NCI-H510A treated with DMSO at 0.1 percent for 48 hours (cell line): ENCODE measurements at regions not wholly inside any gene's neighbourhood (a gene's known extent, or its start where the extent isn't known, plus 50 kb on each side); places are given as distances from the start of the nearest gene placed in this dataset.

Experiments
- DNase-seq: peaks from one replicate; lab custom pipeline; 2025; lab: John Stamatoyannopoulos, UW

DNA sequence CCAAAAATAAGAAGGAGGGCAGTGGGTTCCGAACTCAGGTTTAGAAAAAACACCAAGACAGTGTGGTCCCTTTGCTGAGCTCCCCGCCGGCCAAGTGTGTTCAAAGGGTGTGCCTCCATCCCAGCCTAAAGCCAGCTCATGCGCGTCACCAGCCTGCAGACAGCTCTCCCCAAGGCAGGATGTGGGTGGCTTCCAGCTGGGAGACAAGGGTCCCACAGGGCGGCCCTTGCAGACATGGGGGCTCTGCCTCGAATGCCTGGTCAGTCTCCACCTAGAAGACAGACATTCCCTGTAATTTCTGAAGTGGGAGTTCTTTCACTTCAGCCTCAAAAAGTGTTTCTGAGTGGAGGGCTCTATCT lies 135.8 kb upstream of the GPC1 start:
- no peak for DNase-seq

DNA sequence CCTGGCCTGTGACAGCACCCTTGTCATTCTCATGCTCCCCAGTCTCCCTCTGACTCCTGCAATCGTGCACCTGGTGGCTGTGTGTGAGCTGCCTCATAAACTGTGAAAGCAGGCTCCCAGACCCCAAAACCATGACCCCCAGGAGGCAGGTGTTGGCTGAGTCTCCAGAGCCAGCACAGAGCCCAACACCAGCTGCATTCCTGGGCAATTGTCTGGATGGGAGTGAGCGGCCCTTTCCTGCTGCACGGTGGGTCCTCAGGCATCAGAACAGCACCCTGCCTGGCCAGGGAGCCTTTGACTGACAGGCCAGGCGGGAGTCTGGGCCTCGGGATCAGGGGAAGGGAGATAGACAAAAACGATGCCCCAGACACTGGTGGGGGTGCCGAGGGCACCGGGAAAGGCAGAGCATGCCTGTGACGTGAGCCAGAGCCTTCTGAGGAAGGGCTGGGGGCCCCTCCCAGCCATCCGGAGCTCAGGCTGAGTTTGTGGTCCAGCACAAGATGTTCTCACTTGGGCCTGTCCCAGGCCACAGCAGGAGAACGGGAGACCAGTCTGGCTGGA lies 135.1 kb upstream of the GPC1 start:
- DNase-seq: no peak

DNA sequence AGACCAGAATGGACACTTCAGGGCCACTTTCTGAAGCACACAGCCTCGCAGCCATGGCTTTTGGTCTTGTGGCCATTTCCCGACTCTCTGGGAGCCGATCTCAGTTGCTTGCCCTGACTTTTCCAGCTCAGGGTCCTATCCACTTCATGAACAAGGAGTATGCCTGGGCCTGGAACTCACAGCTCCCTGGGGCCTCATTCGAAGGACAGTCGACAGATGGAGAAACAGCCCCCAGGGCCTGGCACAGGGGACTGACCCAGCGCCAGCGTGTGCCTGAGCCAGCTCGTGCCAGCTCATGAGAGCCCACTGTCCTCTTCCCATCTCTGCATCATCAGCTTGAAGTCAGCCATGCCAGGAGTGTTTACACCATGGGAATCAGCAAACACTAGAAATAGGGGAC lies 134.6 kb upstream of the GPC1 start:
- no peak for DNase-seq

DNA sequence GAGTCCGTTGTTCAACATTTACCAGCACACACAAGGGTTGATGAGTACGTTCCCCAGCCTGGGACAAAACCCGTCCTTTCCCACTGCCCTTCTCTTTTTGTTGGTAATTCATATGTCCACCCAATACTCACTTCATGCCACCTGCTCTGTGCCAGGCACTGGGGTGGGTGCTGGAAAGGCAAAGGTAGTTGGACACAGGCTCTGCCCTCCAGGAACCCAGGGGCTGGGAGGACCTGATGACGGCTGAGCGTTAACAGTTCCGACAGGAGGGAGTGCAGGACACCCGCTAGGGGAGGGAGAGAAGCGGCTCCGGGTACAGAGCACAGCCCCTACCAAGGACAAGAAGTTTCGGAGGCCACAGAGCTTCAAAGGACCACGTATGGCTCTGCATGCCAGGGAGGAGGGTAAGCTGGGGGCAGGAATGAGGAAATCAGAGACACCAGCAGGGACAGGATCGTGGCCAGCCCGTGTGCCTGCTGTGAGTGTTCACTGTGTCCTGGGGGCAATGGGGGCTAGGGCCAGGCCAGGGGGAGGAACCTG lies 134.1 kb upstream of the GPC1 start:
- no peak for DNase-seq

DNA sequence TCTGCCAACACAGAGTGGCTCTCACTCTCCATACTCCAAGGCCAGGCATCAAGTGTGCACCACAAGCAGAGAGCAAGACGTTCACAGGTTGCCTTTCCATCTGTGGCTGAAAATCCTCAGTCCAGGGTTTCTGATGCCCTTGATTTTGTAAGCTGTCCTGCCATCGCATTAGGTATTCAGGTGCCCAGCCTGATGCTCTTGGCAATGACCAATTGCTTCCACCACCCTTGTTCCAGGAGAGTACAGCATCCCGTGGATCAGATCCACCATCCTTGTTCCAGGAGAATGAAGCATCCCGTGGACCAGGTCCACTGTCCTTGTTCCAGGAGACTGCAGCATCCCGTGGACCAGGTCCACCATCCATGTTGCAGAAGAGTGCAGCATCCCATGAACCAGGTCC lies 133.4 kb upstream of the GPC1 start:
- no peak for DNase-seq

DNA sequence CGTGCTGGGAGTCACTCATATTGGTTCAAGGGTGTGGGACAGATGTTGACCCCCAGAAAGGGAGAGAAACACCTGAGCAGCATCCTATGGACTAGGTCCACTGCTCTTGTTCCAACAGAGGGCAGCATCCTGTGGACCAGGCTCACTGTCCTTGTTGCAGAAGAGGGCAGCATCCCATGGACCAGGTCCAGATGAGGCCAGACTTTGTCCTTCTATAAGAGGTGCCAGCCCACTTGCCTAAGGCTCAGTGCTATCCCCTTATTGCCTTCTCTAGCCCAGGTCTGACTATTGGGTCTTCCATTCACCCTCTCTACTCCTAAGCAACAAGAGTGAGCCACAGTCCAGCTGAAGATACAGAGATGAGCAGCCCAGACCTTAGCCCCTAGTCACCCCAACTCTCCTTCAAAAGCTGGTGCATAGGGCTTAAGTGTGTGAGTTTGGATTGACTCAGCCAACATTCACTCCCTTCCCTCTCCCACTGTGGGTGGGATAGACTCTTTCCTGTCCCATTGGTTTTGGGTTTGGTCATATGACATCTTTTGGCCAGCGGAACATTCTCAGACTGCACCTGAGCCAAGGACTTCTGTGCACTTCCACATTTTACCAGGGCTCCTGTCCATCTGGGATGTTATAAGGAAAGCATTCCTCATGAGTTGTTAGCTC lies 132.4 kb upstream of the GPC1 start:
- no peak for DNase-seq

DNA sequence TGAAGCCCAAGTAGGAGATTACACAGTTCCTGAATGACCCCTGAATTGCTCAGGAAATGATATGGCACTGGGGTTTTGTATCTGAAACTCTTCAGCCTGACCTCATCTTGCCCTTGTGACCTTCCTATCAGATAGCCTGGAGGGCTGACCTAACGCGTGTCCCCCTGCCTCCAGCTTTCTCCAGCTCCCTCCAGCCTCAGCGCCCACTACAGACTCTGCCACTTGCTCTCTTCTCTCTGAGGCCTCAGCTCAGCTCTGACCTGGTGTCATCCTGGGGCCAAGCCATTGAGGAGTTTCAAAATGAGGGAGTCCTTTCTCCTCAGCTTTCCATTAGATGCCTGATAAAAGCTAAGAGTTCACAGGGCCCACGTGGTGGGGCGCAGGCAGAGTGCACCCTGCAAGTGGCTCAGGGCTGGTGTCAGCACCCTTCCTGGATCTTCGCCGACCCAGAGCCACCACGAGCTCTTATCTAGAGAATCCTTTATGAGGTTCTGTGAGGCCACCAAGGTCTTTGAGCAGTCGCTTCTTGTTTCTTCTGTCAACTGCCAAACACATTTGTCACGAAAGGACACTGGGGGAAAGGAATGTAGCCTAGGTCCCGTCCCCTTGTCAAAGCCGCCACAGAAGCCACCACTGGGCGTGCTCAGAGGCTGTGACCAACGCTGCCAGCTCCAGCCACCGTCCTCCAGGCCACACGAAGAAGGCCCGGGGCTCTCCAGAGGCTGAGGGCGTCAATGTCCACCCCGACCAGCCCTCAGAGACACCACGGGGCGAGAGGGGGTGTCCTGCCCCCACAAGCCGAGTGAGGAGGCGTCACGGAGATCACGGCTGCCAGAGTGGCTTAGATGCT lies 131.3 kb upstream of the GPC1 start:
- DNase-seq: no peak

DNA sequence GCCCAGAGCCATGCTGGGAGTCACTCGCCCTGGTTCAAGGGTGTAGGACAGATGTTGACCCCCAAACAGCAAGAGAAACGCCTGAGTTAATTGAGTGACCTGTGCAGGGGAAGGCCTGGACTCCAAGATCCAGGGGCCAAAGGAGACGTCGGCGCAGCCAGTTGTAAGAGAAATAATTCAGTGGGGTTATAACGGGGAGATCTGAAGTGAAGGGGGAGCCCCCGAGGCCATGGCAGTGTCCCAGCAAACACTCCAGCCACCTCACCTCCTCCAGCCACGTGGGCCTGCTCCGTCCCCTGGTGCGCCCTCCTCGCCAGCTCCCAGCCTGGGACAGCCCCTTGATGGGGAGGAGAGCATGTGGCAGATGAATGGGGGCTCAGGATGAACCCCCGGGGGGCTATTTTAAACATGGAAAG lies 130.7 kb upstream of the GPC1 start:
- no peak for DNase-seq

DNA sequence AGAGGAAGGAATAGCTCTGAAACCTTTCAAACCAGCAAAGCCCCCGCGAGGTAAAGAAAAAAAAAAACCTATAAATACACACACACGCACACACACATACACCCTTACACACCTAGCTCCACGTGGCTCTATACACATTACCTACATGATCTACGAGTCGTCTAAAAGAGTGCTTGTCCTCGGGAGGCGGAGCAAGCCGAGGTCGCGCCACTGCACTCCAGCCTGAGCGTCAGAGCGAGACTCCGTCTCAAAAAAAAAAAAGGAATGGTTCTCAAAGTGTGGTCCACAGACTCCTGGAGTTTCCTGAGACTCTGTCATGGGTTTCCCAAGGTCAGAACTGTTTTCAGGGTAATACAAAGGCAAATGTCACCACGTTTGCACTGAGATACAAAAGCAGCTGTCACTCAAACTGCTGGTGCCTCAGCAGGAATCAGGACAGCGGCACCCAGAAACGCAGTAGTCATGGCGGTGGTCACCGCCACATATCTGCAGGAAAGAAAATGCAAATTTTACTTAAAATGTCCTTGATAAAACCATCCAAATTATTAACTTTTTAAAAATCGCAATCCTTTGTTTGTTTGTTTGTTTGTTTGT lies 130.0 kb upstream of the GPC1 start:
- no peak for DNase-seq

DNA sequence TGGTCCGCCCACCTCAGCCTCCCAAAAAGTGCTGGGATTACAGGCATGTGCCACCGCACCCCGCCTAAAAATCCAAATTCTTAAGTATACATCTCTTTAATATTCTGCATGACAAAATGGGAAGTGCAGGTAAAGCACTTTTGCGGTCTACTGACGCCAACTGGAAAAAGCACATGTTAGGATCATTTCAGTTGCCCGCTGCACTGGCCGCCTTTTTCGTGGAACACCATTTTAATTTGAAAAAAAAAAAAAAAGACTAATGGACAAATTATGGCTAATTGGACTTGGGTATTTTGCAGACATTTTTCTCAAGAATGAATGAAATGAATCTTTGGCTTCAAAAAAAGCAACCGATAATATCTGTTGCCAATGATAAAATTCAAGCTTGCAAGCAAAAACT lies 129.3 kb upstream of the GPC1 start:
- no peak for DNase-seq

DNA sequence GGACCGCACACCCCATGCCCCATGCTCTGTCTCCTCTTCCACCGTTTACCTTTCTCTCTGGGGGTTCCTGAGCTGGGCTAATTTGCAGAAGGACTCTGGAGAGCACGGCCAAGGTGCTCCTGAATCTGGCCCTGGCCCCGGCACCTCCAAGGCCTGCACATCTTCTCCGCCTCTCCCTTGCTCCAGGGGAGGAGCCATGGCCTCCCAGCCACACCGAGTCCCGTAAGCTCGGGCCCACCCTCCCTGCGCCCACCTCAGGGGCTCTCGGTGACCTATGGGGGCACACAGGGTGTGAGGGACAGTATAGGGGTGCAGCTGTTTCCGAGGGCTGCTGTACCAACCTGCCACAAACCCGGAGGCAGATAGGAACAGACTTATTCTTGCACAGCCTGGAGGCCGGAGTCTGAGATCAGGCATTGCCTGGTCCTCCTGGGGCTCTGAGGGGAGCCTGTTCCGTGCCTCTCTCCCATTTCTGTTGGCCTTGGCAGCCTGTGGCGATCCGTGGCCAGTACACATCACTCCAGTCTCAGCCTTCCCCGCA lies 127.3 kb upstream of the GPC1 start:
- no peak for DNase-seq

DNA sequence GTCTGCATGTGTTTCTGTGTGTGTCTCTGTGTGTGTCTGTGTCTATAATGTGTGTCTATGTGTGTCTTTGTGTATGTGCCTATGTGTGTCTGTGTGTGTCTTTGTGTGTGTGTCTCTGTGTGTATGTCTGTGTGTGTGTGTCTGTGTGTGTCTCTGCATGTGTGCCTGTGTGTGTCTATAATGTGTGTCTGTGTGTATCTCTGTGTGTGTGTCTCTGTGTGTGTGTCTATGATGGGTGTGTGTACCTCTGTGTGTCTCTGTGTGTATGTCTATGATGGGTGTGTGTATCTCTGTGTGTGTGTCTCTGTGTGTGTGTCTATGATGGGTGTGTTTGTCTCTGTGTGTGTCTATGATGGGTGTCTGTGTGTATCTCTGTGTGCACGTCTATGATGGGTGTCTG lies 126.2 kb upstream of the GPC1 start:
- no peak for DNase-seq

DNA sequence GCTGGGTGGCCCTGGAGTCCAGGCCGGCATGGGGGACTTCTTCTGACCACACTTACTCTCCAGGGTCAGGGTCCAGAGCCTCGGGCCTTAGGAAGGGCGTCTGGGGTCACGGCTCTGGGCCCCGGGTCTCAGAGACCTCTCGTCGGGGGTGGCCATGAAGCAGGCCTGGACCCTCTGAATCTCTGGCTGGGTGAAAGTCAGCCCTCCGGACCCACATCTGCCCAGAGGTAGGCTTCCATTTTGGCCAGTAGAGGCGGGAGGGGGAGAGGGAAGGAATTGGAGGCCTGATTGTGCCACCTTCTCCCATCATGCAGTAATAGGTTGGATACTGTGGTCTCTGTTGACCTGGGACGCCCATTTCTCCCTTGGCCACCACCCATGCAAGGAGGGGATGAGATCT lies 125.3 kb upstream of the GPC1 start:
- no peak for DNase-seq

DNA sequence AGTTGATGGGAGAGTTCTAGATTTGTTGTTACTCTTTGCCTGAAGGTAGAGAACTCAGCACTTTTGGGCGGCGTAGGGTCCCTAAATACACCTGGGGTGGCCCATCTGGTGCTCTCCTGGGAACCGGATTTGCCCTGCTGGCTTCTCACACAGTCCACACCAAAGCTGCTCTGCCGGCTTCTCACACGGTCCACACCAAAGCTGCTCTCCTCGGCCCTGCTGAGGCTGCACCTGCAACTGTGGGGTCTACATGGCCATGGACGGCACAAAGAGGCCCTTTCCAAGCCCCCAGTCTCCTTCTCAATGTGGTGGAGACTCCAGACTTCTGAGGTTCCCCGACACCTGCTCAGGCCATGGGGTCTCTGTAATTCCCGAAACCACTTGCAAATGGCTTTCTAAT lies 124.8 kb upstream of the GPC1 start:
- DNase-seq: no peak

DNA sequence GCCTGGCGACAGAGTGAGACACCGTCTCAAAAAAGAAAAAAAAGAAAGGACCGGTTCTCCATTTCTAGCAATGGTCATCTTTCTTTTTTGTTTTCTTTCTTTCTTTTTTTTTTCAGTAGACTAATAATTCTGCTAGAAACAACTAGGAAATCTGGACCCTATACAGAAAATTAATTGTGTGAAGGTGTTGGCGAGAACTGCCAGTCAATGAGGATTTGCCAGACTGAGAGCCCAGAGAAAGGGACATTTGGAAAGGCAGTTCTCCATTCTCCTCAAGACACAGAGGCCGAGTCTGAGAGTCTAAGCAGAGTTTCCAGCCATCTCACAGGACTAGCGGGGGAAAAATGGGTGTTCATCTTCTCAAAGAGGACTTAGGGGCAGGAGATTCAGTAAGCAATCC lies 123.6 kb upstream of the GPC1 start:
- DNase-seq: no peak

DNA sequence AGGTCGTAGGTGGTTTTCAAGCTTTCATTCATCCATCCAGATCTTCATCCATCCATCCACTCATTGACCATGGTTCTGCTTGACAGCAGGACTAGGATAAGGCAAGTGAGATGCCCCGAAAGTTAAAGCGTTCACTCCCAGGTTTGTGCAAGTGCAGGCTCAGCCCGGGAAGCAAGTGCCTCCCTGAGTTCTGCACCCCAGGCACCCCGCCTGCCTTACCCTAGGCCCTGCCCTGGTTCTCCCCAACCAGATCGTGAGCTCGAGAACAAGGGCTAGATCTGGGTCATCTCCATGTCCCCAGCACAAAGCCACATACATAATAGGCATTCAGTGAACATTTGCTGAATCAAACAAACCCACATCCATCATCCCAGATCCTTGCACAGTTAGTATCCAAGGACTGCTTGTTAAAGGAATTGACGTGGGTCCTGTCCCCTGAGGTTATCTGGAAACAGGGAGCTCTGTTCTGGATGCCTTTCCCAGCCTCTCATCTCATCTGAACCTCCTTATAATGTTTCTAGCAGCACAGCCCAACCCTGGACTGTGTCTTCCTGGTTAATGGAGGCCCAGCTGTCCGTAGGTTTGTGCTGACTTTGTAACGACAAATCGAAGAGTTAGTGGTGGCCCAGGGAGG lies 116.1 kb upstream of the GPC1 start:
- DNase-seq: no peak

DNA sequence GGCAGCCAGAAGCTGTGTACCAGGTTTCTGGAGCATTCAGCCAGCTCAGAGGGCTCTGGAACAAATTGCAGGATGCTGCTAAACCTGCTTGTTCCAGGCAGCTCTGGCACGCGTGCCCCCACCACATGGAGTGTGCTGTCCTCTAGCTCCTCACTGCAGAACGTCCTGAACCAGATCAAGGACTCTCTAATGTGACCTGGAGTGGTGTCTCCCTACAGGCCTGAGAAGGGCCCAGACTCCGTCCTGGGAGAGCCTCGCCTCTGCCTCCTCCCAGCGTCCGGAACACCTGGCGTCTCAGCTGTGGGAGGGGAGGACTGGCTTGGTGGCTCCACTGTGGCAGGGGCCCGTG lies 115.6 kb upstream of the GPC1 start:
- no peak for DNase-seq

DNA sequence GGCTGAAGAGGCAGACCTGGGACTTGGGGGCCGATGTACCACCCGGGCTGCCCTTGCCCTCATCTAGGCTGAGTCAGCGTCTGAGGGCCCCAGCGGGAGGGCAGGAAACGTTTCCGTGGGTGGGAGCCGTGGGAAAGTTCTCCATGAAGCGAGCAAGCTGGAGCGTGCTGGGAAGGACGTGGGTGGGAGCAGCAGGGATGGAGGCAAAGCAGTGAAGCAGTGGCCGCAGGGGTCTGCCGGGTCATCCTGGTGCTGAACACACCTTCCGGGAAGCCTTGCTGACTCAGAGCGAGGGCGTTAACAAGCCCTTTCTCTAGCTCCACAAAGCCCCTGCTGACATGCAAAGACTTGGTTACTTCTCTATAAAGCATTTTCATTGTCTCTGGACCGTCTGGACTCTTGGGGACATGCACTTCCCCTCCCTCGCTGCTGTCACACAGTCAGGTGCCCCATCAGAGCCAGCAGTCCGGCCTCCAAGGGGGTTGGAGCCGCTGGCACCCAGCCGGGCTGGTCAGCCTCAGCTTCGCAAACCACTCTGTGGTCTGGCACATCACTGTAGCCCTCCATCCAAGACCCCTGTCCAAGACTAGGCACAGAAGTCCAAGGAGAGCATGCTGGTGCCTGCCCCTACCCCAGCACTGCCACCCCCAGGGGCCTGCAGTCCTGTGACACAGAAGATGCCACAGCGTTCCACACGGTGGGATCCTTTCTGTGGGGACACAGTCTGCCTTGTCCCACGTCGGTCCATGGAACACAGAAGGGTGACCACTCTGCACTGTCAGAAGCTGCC lies 115.1 kb upstream of the GPC1 start:
- DNase-seq: no peak

DNA sequence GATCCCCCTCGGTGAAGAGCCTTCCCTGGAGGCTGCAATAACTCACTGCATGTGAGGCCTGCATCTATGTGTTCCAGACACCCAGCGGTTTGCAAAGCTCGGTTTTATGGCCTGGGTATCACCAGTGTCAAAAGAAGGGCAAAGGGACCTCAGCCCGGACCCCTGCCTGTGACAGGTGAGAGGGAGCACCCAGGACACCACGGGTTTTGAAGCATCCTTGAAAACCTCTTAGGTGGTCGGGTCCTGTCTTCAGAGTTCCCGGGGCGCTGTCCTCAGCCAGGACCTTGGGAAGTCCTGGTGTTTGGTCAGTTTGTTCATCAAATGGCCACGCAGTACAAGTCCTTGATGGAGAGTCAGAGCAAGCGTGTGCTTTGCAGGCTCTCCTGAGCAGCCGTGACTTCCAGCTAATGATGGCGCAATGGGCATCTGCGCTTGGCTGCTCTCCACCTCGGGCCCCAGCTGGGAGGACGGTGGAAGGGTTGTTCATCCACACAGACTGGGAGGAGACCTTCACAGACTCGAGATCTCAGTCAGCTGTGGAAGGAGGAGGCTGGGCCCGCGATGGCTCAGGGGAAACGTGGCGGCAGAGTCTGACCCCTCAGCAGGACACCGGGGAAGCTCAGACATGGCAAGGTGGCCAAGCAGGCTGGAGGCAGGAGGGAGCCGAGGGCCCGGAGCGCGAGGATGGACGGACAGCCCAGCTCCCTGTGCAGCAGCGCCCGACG lies 113.1 kb upstream of the GPC1 start:
- no peak for DNase-seq

DNA sequence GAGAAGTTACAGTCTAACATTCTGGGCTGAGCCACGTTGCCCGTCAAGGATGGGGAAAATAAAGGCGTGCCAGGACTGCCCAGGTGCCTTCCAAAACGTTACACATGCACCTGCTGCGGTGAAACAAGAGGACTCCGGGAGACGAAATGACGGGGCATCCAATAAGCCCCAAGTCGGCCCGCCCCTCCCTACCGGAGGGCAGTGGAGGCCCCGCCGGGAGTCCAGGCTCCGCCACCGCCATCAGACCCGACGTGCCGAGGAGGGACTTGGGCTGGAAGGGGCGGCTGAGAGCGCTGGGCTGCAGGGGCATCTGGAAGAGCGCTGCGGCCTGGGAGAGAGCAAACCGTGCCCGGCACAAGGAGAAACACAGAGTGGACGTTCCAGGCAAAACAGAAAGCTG lies 112.5 kb upstream of the GPC1 start:
- DNase-seq: no peak
